Fibroblast of the aortic adventitia (primary cell): ENCODE measurements at regions not wholly inside any gene's neighbourhood (a gene's known extent, or its start where the extent isn't known, plus 50 kb on each side); places are given as distances from the start of the nearest gene placed in this dataset.

Experiments used
- DNase-seq: peaks from one replicate; pipeline ENCODE4 v3.0.0-alpha.2; 2010; ENCODE audit warnings: low read depth
- H3K4me3 ChIP-seq: 2 replicates; pipeline ENCODE4 v1.5.1; 2011; ENCODE audit warnings: low read depth, mild to moderate bottlenecking, control low read depth, low read length, moderate library complexity
- TF ChIP-seq, protein P1 (sequence below): IDR thresholded peaks from 2 replicates; pipeline ENCODE4 v1.5.1; 2011; ENCODE audit warnings: mild to moderate bottlenecking, low read length, control low read depth, inconsistent platforms; ENCODE audit not compliant: insufficient read depth

DNA sequence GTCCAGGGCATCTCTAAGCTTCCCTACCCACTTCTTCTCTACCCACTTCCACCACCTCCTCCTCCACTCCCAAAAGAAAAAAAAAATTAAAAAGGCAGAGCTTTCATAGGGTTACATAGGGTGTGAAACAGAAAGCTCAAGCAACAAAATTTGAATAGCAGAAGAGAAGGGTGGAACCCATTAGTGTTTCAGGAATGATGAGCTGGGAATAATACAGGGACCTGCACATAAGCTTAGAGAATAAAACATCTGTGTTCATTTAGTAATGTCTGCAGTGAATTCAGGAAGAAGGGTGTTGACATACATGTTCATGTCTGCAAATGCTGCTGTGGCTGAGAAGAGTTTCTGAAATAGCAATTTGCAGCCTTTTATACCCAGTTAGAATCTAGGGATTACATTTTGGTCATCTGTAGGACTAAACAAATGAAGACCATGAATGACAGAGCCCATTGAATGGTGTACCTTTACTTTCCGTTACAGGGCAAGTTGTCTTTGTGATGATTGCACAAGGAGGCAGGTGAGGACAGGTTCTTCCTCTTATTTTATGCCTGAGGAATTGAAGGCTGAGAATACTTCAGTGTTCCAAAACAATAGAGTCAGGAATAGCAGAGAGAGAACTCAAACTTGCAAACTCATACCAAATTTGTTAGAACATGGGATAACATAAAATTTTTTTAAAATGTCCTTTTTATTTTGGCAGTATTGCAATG lies 975.1 kb downstream of the TFAP2A start:
- no peak overlapping the region for H3K4me3 ChIP-seq
- no peak for DNase-seq
- TF ChIP-seq, protein P1, sequence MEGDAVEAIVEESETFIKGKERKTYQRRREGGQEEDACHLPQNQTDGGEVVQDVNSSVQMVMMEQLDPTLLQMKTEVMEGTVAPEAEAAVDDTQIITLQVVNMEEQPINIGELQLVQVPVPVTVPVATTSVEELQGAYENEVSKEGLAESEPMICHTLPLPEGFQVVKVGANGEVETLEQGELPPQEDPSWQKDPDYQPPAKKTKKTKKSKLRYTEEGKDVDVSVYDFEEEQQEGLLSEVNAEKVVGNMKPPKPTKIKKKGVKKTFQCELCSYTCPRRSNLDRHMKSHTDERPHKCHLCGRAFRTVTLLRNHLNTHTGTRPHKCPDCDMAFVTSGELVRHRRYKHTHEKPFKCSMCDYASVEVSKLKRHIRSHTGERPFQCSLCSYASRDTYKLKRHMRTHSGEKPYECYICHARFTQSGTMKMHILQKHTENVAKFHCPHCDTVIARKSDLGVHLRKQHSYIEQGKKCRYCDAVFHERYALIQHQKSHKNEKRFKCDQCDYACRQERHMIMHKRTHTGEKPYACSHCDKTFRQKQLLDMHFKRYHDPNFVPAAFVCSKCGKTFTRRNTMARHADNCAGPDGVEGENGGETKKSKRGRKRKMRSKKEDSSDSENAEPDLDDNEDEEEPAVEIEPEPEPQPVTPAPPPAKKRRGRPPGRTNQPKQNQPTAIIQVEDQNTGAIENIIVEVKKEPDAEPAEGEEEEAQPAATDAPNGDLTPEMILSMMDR = no peak

GRCh38 chr6:9437836-9438235 lies 977.0 kb downstream of the TFAP2A start:
- TF ChIP-seq, protein P1 = no peak
- peak; percentile 15 for DNase-seq
- H3K4me3 ChIP-seq = no peak overlapping the region

DNA sequence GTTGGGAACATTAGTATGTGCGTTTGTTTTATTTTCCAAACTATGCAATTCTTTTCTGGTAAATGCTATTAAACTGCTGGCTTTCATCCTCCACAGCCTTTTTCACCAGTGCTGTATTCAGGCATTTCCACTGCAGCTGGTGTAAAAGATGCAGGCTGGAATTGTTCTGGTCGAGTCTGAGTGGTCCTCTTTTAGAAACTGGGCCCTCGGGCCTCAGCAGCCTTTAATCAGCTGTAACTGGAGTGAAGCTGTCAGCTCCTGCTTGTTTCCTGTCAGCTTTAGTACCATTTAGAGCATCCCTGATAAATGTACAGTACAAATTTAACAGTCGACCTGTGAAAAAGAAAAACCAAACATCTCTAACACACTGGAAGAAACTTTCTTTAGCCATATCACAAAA lies 979.6 kb downstream of the TFAP2A start:
- H3K4me3 ChIP-seq = no peak overlapping the region
- TF ChIP-seq, protein P1 = no peak

DNA sequence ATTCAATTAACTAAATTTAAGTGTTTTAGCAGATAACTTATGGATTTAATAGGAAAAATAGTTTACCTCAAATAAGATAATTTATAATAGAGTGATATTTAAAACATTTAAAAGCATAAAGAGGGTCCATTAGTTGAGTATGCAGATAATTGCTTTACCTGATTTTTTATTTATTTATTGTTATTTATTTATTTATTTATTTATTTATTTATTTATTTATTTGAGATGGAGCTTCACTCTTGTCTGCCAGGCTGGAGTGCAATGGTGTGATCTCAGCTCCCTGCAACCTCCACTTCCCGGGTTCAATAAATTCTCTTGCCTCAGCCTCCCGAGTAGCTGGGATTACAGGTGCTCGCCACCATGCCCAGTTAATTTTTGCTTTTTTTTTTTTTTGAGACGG lies 982.9 kb downstream of the TFAP2A start:
- TF ChIP-seq, protein P1 = no peak
- DNase-seq = no peak
- no peak overlapping the region for H3K4me3 ChIP-seq

More for the DNA sequence above, 979.6 kb downstream of the TFAP2A start:
- DNase-seq = no peak

DNA sequence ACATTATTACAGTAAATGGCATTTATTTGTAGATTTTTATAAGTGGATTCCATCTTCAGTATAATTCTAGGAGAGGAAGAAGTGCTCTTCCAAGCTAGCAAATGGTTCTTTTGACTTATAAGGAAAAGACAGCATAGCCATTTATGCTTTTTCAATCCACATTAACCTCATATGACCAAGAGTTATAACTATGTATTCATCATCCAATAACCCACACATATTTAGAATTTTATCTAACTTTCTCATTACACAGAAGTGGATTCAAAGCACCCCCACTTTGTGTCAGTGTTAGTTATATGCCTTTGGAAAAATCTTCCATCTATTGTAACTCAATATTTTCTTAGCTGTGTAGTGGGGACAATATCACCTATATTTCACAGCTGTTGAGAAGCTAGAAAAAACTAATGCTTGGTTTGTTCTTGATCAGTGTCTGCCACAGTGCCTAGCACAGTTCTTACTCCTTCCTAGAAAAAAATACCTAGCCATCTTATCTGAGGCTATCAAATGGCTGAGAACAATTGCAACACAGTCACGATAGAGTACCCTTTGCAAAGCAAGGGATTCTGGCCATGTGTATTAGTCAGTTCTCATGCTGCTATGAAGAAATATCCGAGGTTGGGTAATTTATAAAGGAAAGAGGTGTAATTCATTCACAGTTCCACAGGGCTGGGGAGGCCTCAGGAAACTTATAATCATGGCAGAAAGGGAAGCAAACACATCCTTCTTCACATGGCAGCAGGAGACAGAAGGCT lies 986.3 kb downstream of the TFAP2A start:
- H3K4me3 ChIP-seq = no peak overlapping the region
- TF ChIP-seq, protein P1 = no peak
- peak; percentile 45 for DNase-seq

- H3K4me3 ChIP-seq = no peak overlapping the region
- DNase-seq = no peak
- TF ChIP-seq, protein P1 = no peak
Measured at GRCh38 chr6:9422138-9422537, 986.8 kb upstream of the SLC35B3 start.
